ENCODE measurements at regions not wholly inside any gene's neighbourhood (a gene's known extent, or its start where the extent isn't known, plus 50 kb on each side); places are given as distances from the start of the nearest gene placed in this dataset.

- Histone ChIP-seq H3K9me3 (replicated peaks in 1 of 2; ENCODE audit: control insufficient read depth in 2 of 2, insufficient read depth in 1 of 2, low read depth in 1 of 2, low read length in 2 of 2) (peaks cover 5 to 7% of the 10 kb centered on the region in 2 donors), H3K14ac (ENCODE audit: low read length) (no peak overlapping the region), H4K91ac (ENCODE audit: low read depth, low read length, poor library complexity) (no peak overlapping the region), H3K27ac (replicated peaks; ENCODE audit: low read length) (no peak overlapping the region), H4K8ac (ENCODE audit: low read depth, low read length) (no peak overlapping the region), H3K4me2 (ENCODE audit: insufficient read depth, low read length, poor library complexity, severe bottlenecking) (no peak overlapping the region), H3K4me1 (ENCODE audit: control insufficient read depth in 2 of 2, insufficient read depth in 1 of 2, low read depth in 1 of 2, low read length in 2 of 2) (peaks cover 3 to 16% of the 10 kb centered on the region in 2 donors), H2BK5ac (ENCODE audit: low read length) (peak overlapping the region; percentile 83), H3K4me3 (ENCODE audit: low read length in 2 of 2) (no peak overlapping the region), H3K18ac (ENCODE audit: low read length) (peak overlapping the region; percentile 9), H2AFZ (ENCODE audit: low read length) (no peak overlapping the region), H3K27me3 (ENCODE audit: control insufficient read depth in 3 of 3, insufficient read depth in 3 of 3, low read depth in 1 of 3, low read length in 3 of 3) (peaks cover 0 to 1% (median 0%) of the 10 kb centered on the region in 3 experiments), H3K36me3 (replicated peaks in 1 of 2; ENCODE audit: control insufficient read depth in 2 of 2, insufficient read depth in 2 of 2, low read length in 2 of 2) (no peaks in the 10 kb centered on the region), H3K4ac (ENCODE audit: low read length) (no peak overlapping the region), H2AK5ac (ENCODE audit: low read depth, low read length) (peak overlapping the region; percentile 60), H2BK15ac (ENCODE audit: low read length) (peak overlapping the region; percentile 25), H3K9ac (ENCODE audit: low read depth, low read length, poor library complexity) (no peak overlapping the region), H2BK120ac (ENCODE audit: low read depth, low read length) (no peak overlapping the region), H3K79me1 (ENCODE audit: low read depth, low read length) (no peaks in the 10 kb centered on the region), H2BK12ac (ENCODE audit: low read length) (peak overlapping the region; percentile 33), H3K23ac (ENCODE audit: low read depth, low read length, poor library complexity) (no peak overlapping the region)
- no CpG with 5 or more reads among the region's 19 CpGs for WGBS, 2 donors (ENCODE audit: extremely low coverage in 2 of 2, insufficient read length in 2 of 2, insufficient replicate concordance in 1 of 2)
- DNase-seq (ENCODE audit: low spot score), result no peak
Measured at GRCh38 chr17:78300962-78301820, 58.7 kb downstream of the SOCS3 start.

GRCh38 chr17:78299049-78299448, 60.8 kb downstream of the SOCS3 start:
- H3K27me3 ChIP-seq (ENCODE audit: control insufficient read depth in 3 of 3, insufficient read depth in 3 of 3, low read depth in 1 of 3, low read length in 3 of 3), result no peaks in the 10 kb centered on the region
- H2BK12ac ChIP-seq (ENCODE audit: low read length), result no peak overlapping the region
- H3K4me3 ChIP-seq (ENCODE audit: low read length in 2 of 2), result no peak overlapping the region
- H3K79me1 ChIP-seq (ENCODE audit: low read depth, low read length), result no peaks in the 10 kb centered on the region
- no peak overlapping the region for H3K4ac ChIP-seq (ENCODE audit: low read length)
- no peak overlapping the region for H4K91ac ChIP-seq (ENCODE audit: low read depth, low read length, poor library complexity)
- H3K36me3 ChIP-seq (replicated peaks in 1 of 2; ENCODE audit: control insufficient read depth in 2 of 2, insufficient read depth in 2 of 2, low read length in 2 of 2), result no peaks in the 10 kb centered on the region
- no peak overlapping the region for H2BK15ac ChIP-seq (ENCODE audit: low read length)
- DNase-seq (ENCODE audit: low spot score), result no peak
- WGBS, 2 donors (ENCODE audit: extremely low coverage in 2 of 2, insufficient read length in 2 of 2, insufficient replicate concordance in 1 of 2), result no CpG with 5 or more reads among the region's 11 CpGs
- peaks cover 7 to 11% of the 10 kb centered on the region in 2 donors for H3K4me1 ChIP-seq (ENCODE audit: control insufficient read depth in 2 of 2, insufficient read depth in 1 of 2, low read depth in 1 of 2, low read length in 2 of 2)
- no peak overlapping the region for H2BK5ac ChIP-seq (ENCODE audit: low read length)
- H3K14ac ChIP-seq (ENCODE audit: low read length), result no peak overlapping the region
- peak overlapping the region; percentile 16 for H2BK120ac ChIP-seq (ENCODE audit: low read depth, low read length)
- H3K9me3 ChIP-seq (replicated peaks in 1 of 2; ENCODE audit: control insufficient read depth in 2 of 2, insufficient read depth in 1 of 2, low read depth in 1 of 2, low read length in 2 of 2), result peaks cover 0 to 2% of the 10 kb centered on the region in 2 donors
- no peak overlapping the region for H3K9ac ChIP-seq (ENCODE audit: low read depth, low read length, poor library complexity)
- H3K23ac ChIP-seq (ENCODE audit: low read depth, low read length, poor library complexity), result no peak overlapping the region
- H3K27ac ChIP-seq (replicated peaks; ENCODE audit: low read length), result no peak overlapping the region
- peak overlapping the region; percentile 95 for H2AK5ac ChIP-seq (ENCODE audit: low read depth, low read length)
- H4K8ac ChIP-seq (ENCODE audit: low read depth, low read length), result no peak overlapping the region
- peak overlapping the region; percentile 80 for H3K18ac ChIP-seq (ENCODE audit: low read length)
- no peak overlapping the region for H2AFZ ChIP-seq (ENCODE audit: low read length)
- H3K4me2 ChIP-seq (ENCODE audit: insufficient read depth, low read length, poor library complexity, severe bottlenecking), result no peak overlapping the region

- H3K4ac ChIP-seq (ENCODE audit: low read length), result no peak overlapping the region
Measured at GRCh38 chr17:78294776-78295175, 63.3 kb downstream of the TMEM235 start.

GRCh38 chr17:78294356-78294755, 62.9 kb downstream of the TMEM235 start:
- H3K4ac ChIP-seq (ENCODE audit: low read length), result no peak overlapping the region
- H2AK5ac ChIP-seq (ENCODE audit: low read depth, low read length), result peak overlapping the region; percentile 20
- peak overlapping the region; percentile 67 for H3K18ac ChIP-seq (ENCODE audit: low read length)
- peak overlapping the region; percentile 1 for H2BK15ac ChIP-seq (ENCODE audit: low read length)
- H3K9ac ChIP-seq (ENCODE audit: low read depth, low read length, poor library complexity), result no peak overlapping the region
- H4K91ac ChIP-seq (ENCODE audit: low read depth, low read length, poor library complexity), result no peak overlapping the region
- no CpG with 5 or more reads among the region's 9 CpGs for WGBS, 2 donors (ENCODE audit: extremely low coverage in 2 of 2, insufficient read length in 2 of 2, insufficient replicate concordance in 1 of 2)
- no peak overlapping the region for H2BK12ac ChIP-seq (ENCODE audit: low read length)
- no peak overlapping the region for H4K8ac ChIP-seq (ENCODE audit: low read depth, low read length)
- H3K36me3 ChIP-seq (replicated peaks in 1 of 2; ENCODE audit: control insufficient read depth in 2 of 2, insufficient read depth in 2 of 2, low read length in 2 of 2), result no peaks in the 10 kb centered on the region
- no peak overlapping the region for H3K4me3 ChIP-seq (ENCODE audit: low read length in 2 of 2)
- H3K27ac ChIP-seq (replicated peaks; ENCODE audit: low read length), result no peak overlapping the region
- H2BK5ac ChIP-seq (ENCODE audit: low read length), result no peak overlapping the region
- DNase-seq (ENCODE audit: low spot score), result no peak
- peak overlapping the region; percentile 5 for H3K14ac ChIP-seq (ENCODE audit: low read length)
- no peaks in the 10 kb centered on the region for H3K9me3 ChIP-seq (replicated peaks in 1 of 2; ENCODE audit: control insufficient read depth in 2 of 2, insufficient read depth in 1 of 2, low read depth in 1 of 2, low read length in 2 of 2)
- H2BK120ac ChIP-seq (ENCODE audit: low read depth, low read length), result no peak overlapping the region
- no peaks in the 10 kb centered on the region for H3K79me1 ChIP-seq (ENCODE audit: low read depth, low read length)
- H2AFZ ChIP-seq (ENCODE audit: low read length), result peak overlapping the region; percentile 69
- peaks cover 8 to 9% of the 10 kb centered on the region in 2 donors for H3K4me1 ChIP-seq (ENCODE audit: control insufficient read depth in 2 of 2, insufficient read depth in 1 of 2, low read depth in 1 of 2, low read length in 2 of 2)
- H3K27me3 ChIP-seq (ENCODE audit: control insufficient read depth in 3 of 3, insufficient read depth in 3 of 3, low read depth in 1 of 3, low read length in 3 of 3), result no peaks in the 10 kb centered on the region
- peak overlapping the region; percentile 25 for H3K23ac ChIP-seq (ENCODE audit: low read depth, low read length, poor library complexity)
- H3K4me2 ChIP-seq (ENCODE audit: insufficient read depth, low read length, poor library complexity, severe bottlenecking), result no peak overlapping the region

More at GRCh38 chr17:78294776-78295175, 63.3 kb downstream of the TMEM235 start:
- no peaks in the 10 kb centered on the region for H3K9me3 ChIP-seq (replicated peaks in 1 of 2; ENCODE audit: control insufficient read depth in 2 of 2, insufficient read depth in 1 of 2, low read depth in 1 of 2, low read length in 2 of 2)
- H2BK5ac ChIP-seq (ENCODE audit: low read length), result no peak overlapping the region
- no peak overlapping the region for H3K4me2 ChIP-seq (ENCODE audit: insufficient read depth, low read length, poor library complexity, severe bottlenecking)
- no peak overlapping the region for H3K4me3 ChIP-seq (ENCODE audit: low read length in 2 of 2)
- no peak overlapping the region for H3K9ac ChIP-seq (ENCODE audit: low read depth, low read length, poor library complexity)
- no peak overlapping the region for H3K27ac ChIP-seq (replicated peaks; ENCODE audit: low read length)
- peak overlapping the region; percentile 1 for H2BK15ac ChIP-seq (ENCODE audit: low read length)
- no peak overlapping the region for H2BK120ac ChIP-seq (ENCODE audit: low read depth, low read length)
- peak overlapping the region; percentile 5 for H3K14ac ChIP-seq (ENCODE audit: low read length)
- no CpG with 5 or more reads among the region's 15 CpGs for WGBS, 2 donors (ENCODE audit: extremely low coverage in 2 of 2, insufficient read length in 2 of 2, insufficient replicate concordance in 1 of 2)
- H3K36me3 ChIP-seq (replicated peaks in 1 of 2; ENCODE audit: control insufficient read depth in 2 of 2, insufficient read depth in 2 of 2, low read length in 2 of 2), result no peaks in the 10 kb centered on the region
- no peak overlapping the region for H4K91ac ChIP-seq (ENCODE audit: low read depth, low read length, poor library complexity)
- no peak overlapping the region for H3K23ac ChIP-seq (ENCODE audit: low read depth, low read length, poor library complexity)
- DNase-seq (ENCODE audit: low spot score), result no peak
- no peaks in the 10 kb centered on the region for H3K27me3 ChIP-seq (ENCODE audit: control insufficient read depth in 3 of 3, insufficient read depth in 3 of 3, low read depth in 1 of 3, low read length in 3 of 3)
- peak overlapping the region; percentile 20 for H2AK5ac ChIP-seq (ENCODE audit: low read depth, low read length)
- H4K8ac ChIP-seq (ENCODE audit: low read depth, low read length), result no peak overlapping the region
- H3K79me1 ChIP-seq (ENCODE audit: low read depth, low read length), result no peaks in the 10 kb centered on the region
- H3K4me1 ChIP-seq (ENCODE audit: control insufficient read depth in 2 of 2, insufficient read depth in 1 of 2, low read depth in 1 of 2, low read length in 2 of 2), result peaks cover 8 to 9% of the 10 kb centered on the region in 2 donors
- peak overlapping the region; percentile 69 for H2AFZ ChIP-seq (ENCODE audit: low read length)
- no peak overlapping the region for H2BK12ac ChIP-seq (ENCODE audit: low read length)
- no peak overlapping the region for H3K18ac ChIP-seq (ENCODE audit: low read length)

All from neuronal stem cell (in vitro differentiated cells).